Endodermal cell (in vitro differentiated cells): ENCODE measurements at regions not wholly inside any gene's neighbourhood (a gene's known extent, or its start where the extent isn't known, plus 50 kb on each side); places are given as distances from the start of the nearest gene placed in this dataset.

Experiments used
- DNase-seq: peaks from one replicate; pipeline ENCODE4 v3.0.0-alpha.2; 2017
- H3K27ac ChIP-seq: 2 replicates; pipeline ENCODE4 v1.5.1; 2013; ENCODE audit warnings: mild to moderate bottlenecking, low read depth, low read length, moderate library complexity
- H3K27me3 ChIP-seq: 2 replicates; pipeline ENCODE4 v1.6.1; 2013; ENCODE audit warnings: mild to moderate bottlenecking, low read length, moderate library complexity; ENCODE audit not compliant: insufficient read depth, control insufficient read depth, poor library complexity, severe bottlenecking
- H3K36me3 ChIP-seq: 2 replicates; pipeline ENCODE4 v1.7.0; 2013; ENCODE audit warnings: mild to moderate bottlenecking, low read length, moderate library complexity; ENCODE audit not compliant: control insufficient read depth, insufficient read depth
- H3K4me1 ChIP-seq: one replicate; pipeline ENCODE4 v1.7.0; 2013; ENCODE audit warnings: low read length; ENCODE audit not compliant: control insufficient read depth, insufficient read depth
- H3K4me3 ChIP-seq: 2 replicates; pipeline ENCODE4 v1.5.1; 2013; ENCODE audit warnings: mild to moderate bottlenecking, low read length, moderate library complexity
- H3K9ac ChIP-seq: 2 replicates; pipeline ENCODE4 v1.6.1; 2013; ENCODE audit warnings: mild to moderate bottlenecking, low read length, moderate library complexity; ENCODE audit not compliant: poor library complexity, severe bottlenecking; ENCODE audit errors: extremely low read depth
- H3K9me3 ChIP-seq: 2 replicates; pipeline ENCODE4 v1.6.1; 2013; ENCODE audit warnings: mild to moderate bottlenecking, low read length, moderate library complexity; ENCODE audit not compliant: control insufficient read depth
- H3K27ac Mint-ChIP-seq: 2 replicates; pipeline ENCODE4 v1.8.0; 2020; ENCODE audit warnings: mixed read lengths
- H3K27me3 Mint-ChIP-seq: 2 replicates; pipeline ENCODE4 v1.8.0; 2021; ENCODE audit warnings: mild to moderate bottlenecking, mixed read lengths; ENCODE audit not compliant: insufficient read depth
- H3K36me3 Mint-ChIP-seq: 2 replicates; pipeline ENCODE4 v1.8.0; 2020; ENCODE audit warnings: low read depth, mixed read lengths
- H3K4me1 Mint-ChIP-seq: 2 replicates; pipeline ENCODE4 v1.8.0; 2020; ENCODE audit warnings: mixed read lengths
- H3K4me3 Mint-ChIP-seq: 2 replicates; pipeline ENCODE4 v1.8.0; 2020; ENCODE audit warnings: mild to moderate bottlenecking, moderate library complexity, mixed read lengths
- H3K9me3 Mint-ChIP-seq: 2 replicates; pipeline ENCODE4 v1.8.0; 2020; ENCODE audit warnings: mild to moderate bottlenecking, mixed read lengths
- CTCF ChIP-seq: fragments of 200-600 bp; sonication (generic); conservative IDR thresholded peaks from 2 replicates; pipeline ENCODE4 v1.5.0; 2021; ENCODE audit warnings: antibody characterized with exemption, mild to moderate bottlenecking
- WGBS, 2 experiments: methylation state at CpG; one replicate each; pipeline versions ENCODE4 v1.1.5 to v1.1.7; 2013; ENCODE audit warnings: missing lambda C conversion rate in 2 of 2, mixed read lengths in 1 of 2; ENCODE audit not compliant: insufficient coverage in 1 of 2, insufficient read length in 1 of 2; 5-methylcytosine and 5-hydroxymethylcytosine counted together

- H3K36me3 Mint-ChIP-seq = no peaks in the 10 kb centered on the region
- H3K27ac Mint-ChIP-seq = no peak overlapping the region
- H3K27me3 Mint-ChIP-seq = no peaks in the 10 kb centered on the region
- no peak for DNase-seq
- Histone ChIP-seq H3K27ac (no peak overlapping the region), H3K9ac (no peak overlapping the region), H3K36me3 (no peaks in the 10 kb centered on the region), H3K4me3 (no peak overlapping the region), H3K27me3 (no peaks in the 10 kb centered on the region), H3K9me3 (no peaks in the 10 kb centered on the region), H3K4me1 (peaks cover 3% of the 10 kb centered on the region)
- no peaks in the 10 kb centered on the region for H3K9me3 Mint-ChIP-seq
- no peak overlapping the region for H3K4me3 Mint-ChIP-seq
- TF ChIP-seq CTCF = no peak
- H3K4me1 Mint-ChIP-seq = peaks cover 3% of the 10 kb centered on the region
These were observed 1378.0 kb upstream of the PCDH9 start for GRCh38 chr13:68608147-68608546.

GRCh38 chr13:68597641-68598040 is 1367.5 kb upstream of the PCDH9 start:
- H3K9me3 Mint-ChIP-seq = no peaks in the 10 kb centered on the region
- H3K36me3 Mint-ChIP-seq = no peaks in the 10 kb centered on the region
- no peaks in the 10 kb centered on the region for H3K9me3 ChIP-seq
- H3K4me3 Mint-ChIP-seq = no peak overlapping the region
- no peak overlapping the region for H3K4me3 ChIP-seq
- no peak overlapping the region for H3K9ac ChIP-seq
- DNase-seq = no peak
- no peak overlapping the region for H3K27ac ChIP-seq
- no peak overlapping the region for H3K27ac Mint-ChIP-seq
- no peaks in the 10 kb centered on the region for H3K4me1 Mint-ChIP-seq
- TF ChIP-seq CTCF = no peak
- H3K27me3 Mint-ChIP-seq = no peaks in the 10 kb centered on the region
- H3K36me3 ChIP-seq = no peaks in the 10 kb centered on the region
- no peaks in the 10 kb centered on the region for H3K4me1 ChIP-seq
- no peaks in the 10 kb centered on the region for H3K27me3 ChIP-seq

- H3K9ac ChIP-seq = no peak overlapping the region
- DNase-seq = no peak
- Mint-ChIP-seq H3K4me3 (no peak overlapping the region), H3K4me1 (no peaks in the 10 kb centered on the region), H3K36me3 (no peaks in the 10 kb centered on the region), H3K9me3 (no peaks in the 10 kb centered on the region), H3K27me3 (no peaks in the 10 kb centered on the region), H3K27ac (peak overlapping the region; percentile 17)
- no peak for TF ChIP-seq CTCF
- H3K9me3 ChIP-seq = no peaks in the 10 kb centered on the region
- H3K27ac ChIP-seq = no peak overlapping the region
- 93 to 100% methylated on average over 3 to 4 of the region's 4 CpGs for WGBS, 2 experiments
- H3K4me3 ChIP-seq = no peak overlapping the region
- H3K27me3 ChIP-seq = no peaks in the 10 kb centered on the region
- H3K4me1 ChIP-seq = no peaks in the 10 kb centered on the region
- no peaks in the 10 kb centered on the region for H3K36me3 ChIP-seq
These were observed 1358.5 kb upstream of the PCDH9 start for GRCh38 chr13:68588623-68589022.
